IMR-90 (cell line): ENCODE measurements at regions not wholly inside any gene's neighbourhood (a gene's known extent, or its start where the extent isn't known, plus 50 kb on each side); places are given as distances from the start of the nearest gene placed in this dataset.

Experiments used
- ATAC-seq: fragments of 200-7000 bp; cut with Tn5 transposase; 2 replicates; pipeline ENCODE4 v1.9.1; 2020; ENCODE audit warnings: low read depth, mild to moderate bottlenecking, moderate library complexity
- BruUV-seq: library from RNA; stranded (reverse); fragments of 400-500 nt; replicated peaks from 2 replicates; lab custom pipeline; 2021; lab: Mats Ljungman, UMichigan
- CTCF ChIA-PET: fragments of 300-600 bp; formaldehyde crosslinking; extraction: SDS; loops from one replicate; lab custom pipeline; 2021; ENCODE audit warnings: antibody characterized with exemption; lab: Yijun Ruan, JAX
- POLR2A ChIA-PET: fragments of 300-600 bp; sonication (Branson Sonifier 250); formaldehyde crosslinking; loops from one replicate; lab custom pipeline; 2022; ENCODE audit warnings: antibody characterized with exemption; ENCODE audit not compliant: unreplicated experiment; lab: Charles Lee
- DNase-seq: peaks from one replicate; pipeline ENCODE4 v3.0.0; 2013
- H2AFZ ChIP-seq: replicated peaks from 2 replicates; pipeline ENCODE3; 2013; ENCODE audit warnings: low read length, mild to moderate bottlenecking; ENCODE audit not compliant: poor library complexity
- H2AK5ac ChIP-seq: 2 replicates; pipeline ENCODE4 v1.6.1; 2013; ENCODE audit warnings: low read depth, low read length, inconsistent platforms
- H2AK9ac ChIP-seq: replicated peaks from 2 replicates; pipeline ENCODE3; 2013; ENCODE audit warnings: mild to moderate bottlenecking, low read depth, low read length, moderate library complexity; ENCODE audit not compliant: poor library complexity
- H2BK120ac ChIP-seq: 2 replicates; pipeline ENCODE4 v1.6.1; 2013; ENCODE audit warnings: low read depth, low read length, inconsistent platforms
- H2BK15ac ChIP-seq: 3 replicates; pipeline ENCODE4 v1.6.1; 2013; ENCODE audit warnings: low read depth, low read length, inconsistent platforms
- H2BK20ac ChIP-seq: 2 replicates; pipeline ENCODE4 v1.6.1; 2013; ENCODE audit warnings: low read depth, mild to moderate bottlenecking, inconsistent platforms, low read length, moderate library complexity
- H2BK5ac ChIP-seq: 2 replicates; pipeline ENCODE4 v1.6.1; 2013; ENCODE audit warnings: mild to moderate bottlenecking, low read depth, low read length, inconsistent platforms; ENCODE audit not compliant: poor library complexity, severe bottlenecking
- H3K14ac ChIP-seq: replicated peaks from 2 replicates; pipeline ENCODE4 v1.6.1; 2013; ENCODE audit warnings: low read depth, low read length, inconsistent platforms
- H3K18ac ChIP-seq: 2 replicates; pipeline ENCODE4 v1.6.1; 2013; ENCODE audit warnings: low read depth, low read length, control low read depth
- H3K23ac ChIP-seq: 2 replicates; pipeline ENCODE4 v1.6.1; 2013; ENCODE audit warnings: low read depth, low read length, inconsistent platforms
- H3K27ac ChIP-seq: 2 replicates; pipeline ENCODE4 v1.5.1; 2013; ENCODE audit warnings: mild to moderate bottlenecking, control low read depth, low read length; ENCODE audit not compliant: insufficient read depth
- H3K27me3 ChIP-seq: 2 replicates; pipeline ENCODE4 v1.6.1; 2013; ENCODE audit warnings: low read length; ENCODE audit not compliant: control insufficient read depth, insufficient read depth
- H3K36me3 ChIP-seq: 2 replicates; pipeline ENCODE4 v1.6.1; 2013; ENCODE audit warnings: low read length, mixed read lengths; ENCODE audit not compliant: control insufficient read depth, insufficient read depth
- H3K4ac ChIP-seq: 2 replicates; pipeline ENCODE4 v1.6.1; 2013; ENCODE audit warnings: low read depth, low read length, inconsistent platforms
- H3K4me1 ChIP-seq: 2 replicates; pipeline ENCODE4 v1.6.1; 2013; ENCODE audit warnings: low read length, mixed read lengths; ENCODE audit not compliant: control insufficient read depth, insufficient read depth
- H3K4me2 ChIP-seq: 2 replicates; pipeline ENCODE4 v1.6.1; 2013; ENCODE audit warnings: low read depth, mild to moderate bottlenecking, control low read depth, low read length, moderate library complexity
- H3K4me3 ChIP-seq: 2 replicates; pipeline ENCODE4 v1.5.1; 2013; ENCODE audit warnings: low read depth, mild to moderate bottlenecking, control low read depth, low read length, moderate library complexity; ENCODE audit not compliant: insufficient read depth
- H3K56ac ChIP-seq: 2 replicates; pipeline ENCODE4 v1.6.1; 2013; ENCODE audit warnings: low read length, inconsistent platforms; ENCODE audit not compliant: insufficient read depth; ENCODE audit errors: extremely low read depth
- H3K79me1 ChIP-seq, 2 experiments: 2 replicates each; pipeline ENCODE4 v1.6.1; 2013; ENCODE audit warnings: low read length in 2 of 2, inconsistent platforms in 1 of 2, low read depth in 1 of 2
- H3K9ac ChIP-seq: 2 replicates; pipeline ENCODE4 v1.6.1; 2013; ENCODE audit warnings: low read depth, low read length, control low read depth
- H3K9me1 ChIP-seq: 2 replicates; pipeline ENCODE4 v1.6.1; 2013; ENCODE audit warnings: low read length, inconsistent platforms; ENCODE audit not compliant: insufficient read depth
- H3K9me3 ChIP-seq: 2 replicates; pipeline ENCODE4 v1.6.1; 2013; ENCODE audit warnings: low read length; ENCODE audit not compliant: control insufficient read depth, insufficient read depth
- H4K20me1 ChIP-seq: 2 replicates; pipeline ENCODE4 v1.6.1; 2013; ENCODE audit warnings: low read length, inconsistent platforms; ENCODE audit not compliant: insufficient read depth
- H4K5ac ChIP-seq: 2 replicates; pipeline ENCODE4 v1.6.1; 2013; ENCODE audit warnings: mild to moderate bottlenecking, low read depth, low read length, control low read depth
- H4K8ac ChIP-seq, 2 experiments: 2 replicates each; pipeline ENCODE4 v1.6.1; 2013; ENCODE audit warnings: low read depth in 2 of 2, low read length in 2 of 2, control low read depth in 1 of 2, inconsistent platforms in 1 of 2
- H4K91ac ChIP-seq: 2 replicates; pipeline ENCODE4 v1.6.1; 2013; ENCODE audit warnings: low read depth, low read length, inconsistent platforms; ENCODE audit not compliant: insufficient read depth
- CHD1 ChIP-seq: IDR thresholded peaks from 2 replicates; pipeline ENCODE4 v1.6.1; 2012; ENCODE audit warnings: low read depth, low read length, improper control_type of control experiment
- CTCF ChIP-seq: conservative IDR thresholded peaks from 2 replicates; pipeline ENCODE4 v1.5.1; 2012; ENCODE audit warnings: mild to moderate bottlenecking, low read depth, low read length, improper control_type of control experiment
- FOS ChIP-seq: fragments of 150-350 bp; IDR thresholded peaks from 2 replicates; pipeline ENCODE4 v1.6.1; 2016; ENCODE audit warnings: low read depth, low read length
- MAFK ChIP-seq: IDR thresholded peaks from 2 replicates; pipeline ENCODE4 v1.6.1; 2012; ENCODE audit warnings: low read depth, low read length, improper control_type of control experiment
- MXI1 ChIP-seq: IDR thresholded peaks from 2 replicates; pipeline ENCODE4 v1.6.1; 2012; ENCODE audit warnings: low read depth, mild to moderate bottlenecking, low read length, moderate library complexity, borderline replicate concordance
- NFE2L2 ChIP-seq: fragments of 150-350 bp; IDR thresholded peaks from 2 replicates; pipeline ENCODE4 v1.6.1; 2016; ENCODE audit warnings: low read depth, mild to moderate bottlenecking, low read length
- USF2 ChIP-seq: fragments of 150-350 bp; IDR thresholded peaks from 2 replicates; pipeline ENCODE4 v1.6.1; 2017; ENCODE audit warnings: mild to moderate bottlenecking, antibody characterized with exemption, low read length, low read depth
- WGBS, 2 experiments: methylation state at CpG; one replicate each; pipeline versions ENCODE4 v1.1.5 to v1.1.7; 2013; ENCODE audit warnings: missing lambda C conversion rate in 2 of 2; ENCODE audit not compliant: insufficient read length in 1 of 2; ENCODE audit errors: extremely low coverage in 2 of 2; 5-methylcytosine and 5-hydroxymethylcytosine counted together
- dilution Hi-C: fragments of 300-500 bp; cut with HindIII; formaldehyde crosslinking; loops from one replicate; pipeline ENCODE4 v1.14.3; 2018; ENCODE audit warnings: low sequenced_read_pairs; ENCODE audit not compliant: unreplicated experiment
- in situ Hi-C: fragments of 300-500 bp; cut with MboI; formaldehyde crosslinking; loops from 3 replicates; pipeline ENCODE4 v1.14.3; 2019; ENCODE audit warnings: low sequenced_read_pairs, inconsistent platforms, mixed read lengths
- intact Hi-C: fragments of 100-400 bp; cut with micrococcal nuclease; formaldehyde crosslinking; loops from 2 replicates; pipeline ENCODE4 v1.10.0; 2022

- Histone ChIP-seq H4K91ac (no peak overlapping the region), H3K27ac (no peak overlapping the region), H2AK5ac (no peak overlapping the region), H3K56ac (no peak overlapping the region), H3K14ac (no peak overlapping the region), H3K9me1 (no peaks in the 10 kb centered on the region), H3K27me3 (no peaks in the 10 kb centered on the region), H2BK20ac (no peak overlapping the region), H2BK5ac (no peak overlapping the region), H4K5ac (no peak overlapping the region), H2AFZ (no peak overlapping the region), H2AK9ac (no peak overlapping the region), H3K79me1 (no peaks in the 10 kb centered on the region), H3K23ac (no peak overlapping the region), H3K4me1 (no peaks in the 10 kb centered on the region), H2BK120ac (no peak overlapping the region), H3K4me2 (no peak overlapping the region), H3K9ac (no peak overlapping the region), H3K36me3 (no peaks in the 10 kb centered on the region), H3K4me3 (no peak overlapping the region), H3K9me3 (no peaks in the 10 kb centered on the region), H4K8ac (no peak overlapping the region), H3K18ac (no peak overlapping the region), H3K4ac (no peak overlapping the region), H2BK15ac (no peak overlapping the region), H4K20me1 (no peaks in the 10 kb centered on the region)
- ATAC-seq (no peak), DNase-seq (no peak)
- WGBS, 2 experiments: no CpG with 5 or more reads among the region's 1 CpG
- dilution Hi-C loops (no loop called here), intact Hi-C loops (no loop called here), in situ Hi-C loops (no loop called here)
- ChIA-PET POLR2A (no interaction called here), CTCF (no interaction called here)
- TF ChIP-seq CHD1: no peak
- no peak for TF ChIP-seq USF2
- no peak for TF ChIP-seq MAFK
- TF ChIP-seq MXI1: no peak
- TF ChIP-seq CTCF: no peak
- TF ChIP-seq FOS: no peak
- no peak for TF ChIP-seq NFE2L2
- BruUV-seq: no TSS peak
These were observed 617.1 kb upstream of the PTBP2 start for GRCh38 chr1:96104506-96104905.
